H1 (cell line): ENCODE measurements at regions not wholly inside any gene's neighbourhood (a gene's known extent, or its start where the extent isn't known, plus 50 kb on each side); places are given as distances from the start of the nearest gene placed in this dataset.

ENCODE experiments used
- CTCF ChIA-PET: fragments of 300-600 bp; sonication (Branson Sonifier 250); formaldehyde crosslinking; loops from one replicate; lab custom pipeline; 2021; ENCODE audit not compliant: partially characterized antibody; lab: Charles Lee
- POLR2A ChIA-PET: fragments of 300-600 bp; sonication (Branson Sonifier 250); formaldehyde crosslinking; loops from one replicate; lab custom pipeline; 2021; ENCODE audit warnings: inconsistent platforms; ENCODE audit not compliant: partially characterized antibody; lab: Charles Lee
- DNase-seq, 2 experiments: peaks; one replicate each; pipeline versions ENCODE4 v3.0.0 to v3.0.0-alpha.2; 2010 to 2022; ENCODE audit warnings: low spot score in 2 of 2, low read depth in 1 of 2, mixed read lengths in 1 of 2
- FAIRE-seq: peaks from 2 replicates; lab custom pipeline; 2011; peaks lifted over from hg19 to GRCh38; lab: Jason Lieb, UNC
- H2AFZ ChIP-seq: 2 replicates; pipeline ENCODE4 v1.8.1; 2012; ENCODE audit warnings: low read length, inconsistent platforms
- H2AK5ac ChIP-seq: 2 replicates; pipeline ENCODE4 v1.6.1; 2013; ENCODE audit warnings: low read depth, low read length
- H2BK120ac ChIP-seq: replicated peaks from 2 replicates; pipeline ENCODE3; 2013; ENCODE audit warnings: low read depth, low read length, inconsistent platforms
- H2BK12ac ChIP-seq: 2 replicates; pipeline ENCODE4 v1.6.1; 2013; ENCODE audit warnings: low read depth, low read length
- H2BK15ac ChIP-seq: 2 replicates; pipeline ENCODE4 v1.6.1; 2013; ENCODE audit warnings: low read length
- H2BK20ac ChIP-seq: 2 replicates; pipeline ENCODE4 v1.6.1; 2013; ENCODE audit warnings: low read length
- H2BK5ac ChIP-seq: 2 replicates; pipeline ENCODE4 v1.6.1; 2013; ENCODE audit warnings: low read depth, low read length
- H3K14ac ChIP-seq: 2 replicates; pipeline ENCODE4 v1.6.1; 2013; ENCODE audit warnings: inconsistent platforms; ENCODE audit not compliant: insufficient read length
- H3K18ac ChIP-seq: 2 replicates; pipeline ENCODE4 v1.6.1; 2013; ENCODE audit warnings: low read length; ENCODE audit errors: extremely low read depth
- H3K23ac ChIP-seq: 2 replicates; pipeline ENCODE4 v1.6.1; 2013; ENCODE audit warnings: inconsistent platforms; ENCODE audit not compliant: insufficient read length
- H3K23me2 ChIP-seq: 2 replicates; pipeline ENCODE4 v1.6.1; 2013; ENCODE audit warnings: low read depth, low read length
- H3K27ac ChIP-seq: 2 replicates; pipeline ENCODE4 v1.6.1; 2011; ENCODE audit warnings: low read depth, low read length, inconsistent platforms
- H3K27me3 ChIP-seq, 4 experiments: replicated peaks in 1 of 4; 1 replicate in 1 of 4; 2 replicates in 3 of 4; pipeline versions ENCODE4 v1.6.1 to v1.8.1; 2011 to 2013; ENCODE audit warnings: low read length in 3 of 4, mild to moderate bottlenecking in 3 of 4, inconsistent platforms in 2 of 4, mixed read lengths in 2 of 4, moderate library complexity in 1 of 4; ENCODE audit not compliant: control insufficient read depth in 3 of 4, insufficient read depth in 3 of 4; ENCODE audit errors: extremely low read depth in 1 of 4
- H3K36me3 ChIP-seq, 4 experiments: 2 replicates each; pipeline versions ENCODE4 v1.6.1 to v1.8.1; 2011 to 2013; ENCODE audit warnings: mild to moderate bottlenecking in 4 of 4, low read length in 3 of 4, moderate library complexity in 2 of 4, control low read depth in 1 of 4, inconsistent platforms in 1 of 4; ENCODE audit not compliant: insufficient read depth in 4 of 4, control insufficient read depth in 2 of 4
- H3K4ac ChIP-seq: replicated peaks from 2 replicates; pipeline ENCODE3; 2013; ENCODE audit warnings: low read length, low read depth, mixed read lengths, inconsistent platforms; ENCODE audit not compliant: insufficient read length
- H3K4me1 ChIP-seq, 4 experiments: replicated peaks in 1 of 4; 1 replicate in 1 of 4; 2 replicates in 3 of 4; pipeline versions ENCODE4 v1.6.1 to v1.8.1; 2011 to 2013; ENCODE audit warnings: low read length in 3 of 4, inconsistent platforms in 2 of 4, mixed read lengths in 1 of 4; ENCODE audit not compliant: insufficient read depth in 4 of 4, control insufficient read depth in 3 of 4
- H3K4me2 ChIP-seq, 2 experiments: 2 replicates each; pipeline versions ENCODE4 v1.6.1 to v1.8.1; 2011 to 2013; ENCODE audit warnings: low read depth in 2 of 2, low read length in 2 of 2, control low read depth in 1 of 2, inconsistent platforms in 1 of 2, mild to moderate bottlenecking in 1 of 2; ENCODE audit not compliant: insufficient read depth in 1 of 2
- H3K4me3 ChIP-seq, 4 experiments: fragments of 200-600, 300-600 bp in 1 of 4; sonication (generic), shearing (Covaris generic), sonication (Bioruptor Twin) in 1 of 4; 2 replicates each; pipeline versions ENCODE4 v1.5.1 to v1.8.1; 2011 to 2016; ENCODE audit warnings: low read length in 4 of 4, low read depth in 3 of 4, control low read depth in 2 of 4, inconsistent platforms in 2 of 4, mild to moderate bottlenecking in 2 of 4, mixed read lengths in 1 of 4, moderate library complexity in 1 of 4; ENCODE audit not compliant: insufficient read depth in 2 of 4; ENCODE audit errors: extremely low read depth in 1 of 4
- H3K56ac ChIP-seq: replicated peaks from 2 replicates; pipeline ENCODE3; 2013; ENCODE audit warnings: low read depth, mild to moderate bottlenecking, mixed read lengths, low read length, inconsistent platforms; ENCODE audit not compliant: insufficient read length
- H3K79me1 ChIP-seq: 2 replicates; pipeline ENCODE4 v1.6.1; 2013; ENCODE audit warnings: low read depth, low read length, control low read depth
- H3K79me2 ChIP-seq, 2 experiments: 2 replicates each; pipeline versions ENCODE4 v1.6.1 to v1.8.1; 2012 to 2013; ENCODE audit warnings: low read length in 2 of 2, mild to moderate bottlenecking in 2 of 2, inconsistent platforms in 1 of 2; ENCODE audit not compliant: insufficient read depth in 2 of 2, control insufficient read depth in 1 of 2
- H3K9ac ChIP-seq, 4 experiments: replicated peaks in 1 of 4; 1 replicate in 1 of 4; 2 replicates in 3 of 4; pipeline versions ENCODE4 v1.6.1 to v1.8.1; 2011 to 2013; ENCODE audit warnings: low read depth in 3 of 4, low read length in 3 of 4, control low read depth in 2 of 4, mild to moderate bottlenecking in 2 of 4, moderate library complexity in 2 of 4, inconsistent platforms in 1 of 4; ENCODE audit errors: extremely low read depth in 1 of 4
- H3K9me3 ChIP-seq, 2 experiments: 2 replicates each; pipeline versions ENCODE4 v1.6.1 to v1.8.1; 2012 to 2013; ENCODE audit warnings: mild to moderate bottlenecking in 2 of 2, moderate library complexity in 2 of 2, control low read depth in 1 of 2, inconsistent platforms in 1 of 2, low read depth in 1 of 2, low read length in 1 of 2, mixed read lengths in 1 of 2; ENCODE audit not compliant: insufficient read depth in 2 of 2
- H4K20me1 ChIP-seq, 2 experiments: replicated peaks in 1 of 2; 2 replicates each; pipeline versions ENCODE3 to v1.8.1; 2011 to 2013; ENCODE audit warnings: inconsistent platforms in 2 of 2, low read length in 2 of 2, mild to moderate bottlenecking in 1 of 2; ENCODE audit not compliant: insufficient read depth in 2 of 2, control insufficient read depth in 1 of 2
- H4K5ac ChIP-seq: 2 replicates; pipeline ENCODE4 v1.6.1; 2013; ENCODE audit warnings: low read length, low read depth, mixed read lengths, inconsistent platforms; ENCODE audit not compliant: insufficient read length
- H4K8ac ChIP-seq: 2 replicates; pipeline ENCODE4 v1.8.0; 2013; ENCODE audit warnings: mild to moderate bottlenecking, moderate library complexity, low read length, inconsistent platforms; ENCODE audit not compliant: insufficient read depth; ENCODE audit errors: extremely low read depth
- H4K91ac ChIP-seq: replicated peaks from 2 replicates; pipeline ENCODE3; 2013; ENCODE audit warnings: low read length, mixed read lengths, inconsistent platforms; ENCODE audit not compliant: insufficient read length
- ASH2L ChIP-seq: fragments of 200-600, 300-600 bp; sonication (generic); IDR thresholded peaks from one replicate; pipeline ENCODE4 v1.7.1; 2017; ENCODE audit warnings: low read length
- KDM5A ChIP-seq: fragments of 200-600 bp; IDR thresholded peaks from 2 replicates; pipeline ENCODE4 v1.7.1; 2012; ENCODE audit warnings: mild to moderate bottlenecking, low read length, inconsistent platforms, mixed read lengths
- RBBP5 ChIP-seq: IDR thresholded peaks from 2 replicates; pipeline ENCODE4 v1.7.1; 2012; ENCODE audit warnings: low read depth, mild to moderate bottlenecking, inconsistent platforms, low read length, moderate library complexity, borderline replicate concordance
- SIX5 ChIP-seq: IDR thresholded peaks from 2 replicates; pipeline ENCODE4 v1.6.1; 2011; ENCODE audit warnings: mild to moderate bottlenecking, low read depth, low read length
- YY1 ChIP-seq: IDR thresholded peaks from 2 replicates; pipeline ENCODE4 v1.6.1; 2011; ENCODE audit warnings: low read depth, mild to moderate bottlenecking, low read length
- WGBS, 2 experiments: shearing (Covaris generic) in 1 of 2; methylation state at CpG; one replicate each; pipeline versions ENCODE4 v1.1.6 to v1.1.7; 2013 to 2015; ENCODE audit warnings: low lambda C conversion rate in 2 of 2, mixed read lengths in 2 of 2, inconsistent platforms in 1 of 2, low coverage in 1 of 2, missing lambda C conversion rate in 1 of 2; ENCODE audit not compliant: insufficient replicate concordance in 2 of 2, insufficient coverage in 1 of 2, insufficient read length in 1 of 2; ENCODE audit errors: extremely low coverage in 1 of 2, missing lambda C conversion rate in 1 of 2; 5-methylcytosine and 5-hydroxymethylcytosine counted together

DNA sequence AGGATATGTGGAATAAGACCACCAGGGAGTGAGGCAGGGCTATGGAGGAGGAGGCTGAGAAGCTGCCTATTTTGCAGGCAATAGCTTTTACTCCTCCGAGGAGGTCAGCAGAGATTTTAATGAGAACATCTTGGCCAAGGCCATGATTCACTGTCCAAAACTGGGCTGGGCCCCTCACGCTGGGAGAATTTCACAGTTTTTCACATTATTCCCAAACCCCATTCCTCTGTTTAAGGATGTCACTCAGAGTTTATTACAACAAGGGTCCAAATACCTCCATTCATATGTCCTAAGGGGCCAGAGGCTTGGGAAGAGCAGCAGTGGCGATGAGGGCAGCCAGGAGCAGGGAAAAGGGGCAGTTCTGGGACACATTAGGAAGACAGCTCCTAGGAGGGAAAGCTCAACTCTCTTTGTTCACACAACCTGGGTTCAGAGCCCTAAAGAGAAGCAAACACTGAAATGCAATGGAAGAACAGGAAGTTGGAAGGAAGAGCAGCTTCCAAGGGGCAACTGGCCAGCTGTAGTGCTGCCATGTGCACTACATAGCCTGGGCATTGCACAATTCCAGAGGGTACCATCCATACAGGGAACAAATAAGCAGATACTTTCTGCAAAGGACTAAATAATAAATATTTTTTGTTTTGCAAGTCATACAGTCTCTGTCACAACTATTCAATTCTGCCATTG lies 283.2 kb downstream of the NUAK1 start:
- no peak overlapping the region for H3K18ac ChIP-seq
- H2BK12ac ChIP-seq: no peak overlapping the region
- no peak overlapping the region for H3K14ac ChIP-seq
- no peaks in the 10 kb centered on the region for H3K27me3 ChIP-seq
- DNase-seq (no peak), FAIRE-seq (no peak)
- no peaks in the 10 kb centered on the region; the same call in 1 of the 2 replicates for H3K23me2 ChIP-seq
- no peak overlapping the region for H2BK120ac ChIP-seq
- no peaks in the 10 kb centered on the region for H3K4me1 ChIP-seq
- no peak overlapping the region for H2BK20ac ChIP-seq
- WGBS, 2 experiments: 86% methylated on average over 3 of the region's 3 CpGs; no CpG with 5 or more reads in 1 of the 2 experiments
- H3K79me2 ChIP-seq: no peaks in the 10 kb centered on the region
- TF ChIP-seq YY1: no peak
- no peak for TF ChIP-seq ASH2L
- TF ChIP-seq RBBP5: no peak
- TF ChIP-seq SIX5: no peak
- TF ChIP-seq KDM5A: no peak
- no peak overlapping the region for H2BK5ac ChIP-seq
- H2AFZ ChIP-seq: no peak overlapping the region
- POLR2A ChIA-PET: no interaction called here
- H3K4me2 ChIP-seq: no peak overlapping the region
- no peaks in the 10 kb centered on the region for H3K79me1 ChIP-seq
- H3K9ac ChIP-seq: no peak overlapping the region
- no peak overlapping the region for H3K27ac ChIP-seq
- H4K8ac ChIP-seq: no peak overlapping the region
- H2AK5ac ChIP-seq: no peak overlapping the region
- H3K56ac ChIP-seq: no peak overlapping the region
- H4K20me1 ChIP-seq: peaks cover 0 to 2% of the 10 kb centered on the region in 2 experiments
- no peak overlapping the region for H4K91ac ChIP-seq
- no peak overlapping the region for H2BK15ac ChIP-seq
- H4K5ac ChIP-seq: no peak overlapping the region
- H3K23ac ChIP-seq: no peak overlapping the region
- no peak overlapping the region for H3K4me3 ChIP-seq
- H3K9me3 ChIP-seq: no peaks in the 10 kb centered on the region
- H3K4ac ChIP-seq: no peak overlapping the region
- CTCF ChIA-PET: interaction anchor here (0.6 to 1.0 kb wide), 3 partner anchors 8 to 1586 kb away, joined by 3 to 4 read pairs (median 3); no protein-coding TSS in a partner anchor
- H3K36me3 ChIP-seq: no peaks in the 10 kb centered on the region
